Hepatocyte (in vitro differentiated cells): ENCODE measurements at regions not wholly inside any gene's neighbourhood (a gene's known extent, or its start where the extent isn't known, plus 50 kb on each side); places are given as distances from the start of the nearest gene placed in this dataset.

Source experiments
- DNase-seq: peaks from one replicate; pipeline ENCODE4 v3.0.0-alpha.2; 2016; ENCODE audit warnings: low spot score
- H2AFZ ChIP-seq: fragments of 200-600 bp; sonication (generic); 2 replicates; pipeline ENCODE4 v1.6.0; 2016; ENCODE audit warnings: antibody characterized with exemption, mild to moderate bottlenecking
- H3K27ac ChIP-seq: fragments of 200-600 bp; sonication (generic); 2 replicates; pipeline ENCODE4 v1.5.1; 2016; ENCODE audit warnings: mild to moderate bottlenecking
- H3K27me3 ChIP-seq: fragments of 200-600 bp; sonication (generic); 2 replicates; pipeline ENCODE4 v1.6.1; 2016
- H3K36me3 ChIP-seq: fragments of 200-600 bp; sonication (generic); replicated peaks from 2 replicates; pipeline ENCODE4 v1.5.1; 2016; ENCODE audit warnings: low read depth; ENCODE audit not compliant: insufficient read depth
- H3K4me1 ChIP-seq: fragments of 200-600 bp; sonication (generic); 2 replicates; pipeline ENCODE4 v1.5.1; 2016; ENCODE audit warnings: mild to moderate bottlenecking, moderate library complexity; ENCODE audit not compliant: insufficient read depth
- H3K4me2 ChIP-seq: fragments of 200-600 bp; sonication (generic); 2 replicates; pipeline ENCODE4 v1.6.0; 2016
- H3K4me3 ChIP-seq: fragments of 200-600 bp; sonication (generic); 2 replicates; pipeline ENCODE4 v1.5.1; 2016; ENCODE audit warnings: mild to moderate bottlenecking
- H3K79me2 ChIP-seq: fragments of 200-600 bp; sonication (generic); 2 replicates; pipeline ENCODE4 v1.6.0; 2017; ENCODE audit warnings: mild to moderate bottlenecking
- H3K9me2 ChIP-seq: fragments of 200-600 bp; sonication (generic); replicated peaks from 2 replicates; pipeline ENCODE4 v1.6.0; 2017; ENCODE audit warnings: mild to moderate bottlenecking; ENCODE audit not compliant: insufficient read depth
- H3K9me3 ChIP-seq: fragments of 200-600 bp; sonication (generic); 2 replicates; pipeline ENCODE4 v1.5.1; 2016; ENCODE audit warnings: low read depth, mild to moderate bottlenecking
- H4K20me1 ChIP-seq: fragments of 200-600 bp; sonication (generic); 2 replicates; pipeline ENCODE4 v1.6.0; 2016; ENCODE audit warnings: mild to moderate bottlenecking; ENCODE audit not compliant: insufficient read depth, poor library complexity, severe bottlenecking
- CTCF ChIP-seq: fragments of 200-600 bp; sonication (generic); IDR thresholded peaks from 2 replicates; pipeline ENCODE4 v1.5.1; 2016; ENCODE audit warnings: antibody characterized with exemption, mild to moderate bottlenecking; ENCODE audit not compliant: poor library complexity
- EZH2 ChIP-seq: fragments of 200-600 bp; sonication (generic); IDR thresholded peaks from 2 replicates; pipeline ENCODE4 v1.6.1; 2016; ENCODE audit warnings: antibody characterized with exemption, mild to moderate bottlenecking, borderline replicate concordance
- EZH2phosphoT487 ChIP-seq: fragments of 200-600 bp; sonication (generic); IDR thresholded peaks from one replicate; pipeline ENCODE4 v1.6.1; 2018; ENCODE audit warnings: antibody characterized with exemption, mild to moderate bottlenecking, low read depth, moderate library complexity; ENCODE audit not compliant: unreplicated experiment, severe bottlenecking
- WGBS: methylation state at CpG from one replicate; pipeline ENCODE4 v1.1.6; 2016; ENCODE audit warnings: low lambda C conversion rate; ENCODE audit errors: missing lambda C conversion rate; 5-methylcytosine and 5-hydroxymethylcytosine counted together

GRCh38 chr12:90410962-90411361, 544.0 kb downstream of the CCER1 start:
- no peaks in the 10 kb centered on the region for H3K4me1 ChIP-seq
- WGBS: 95% methylated on average over 8 of the region's 33 CpGs
- no peaks in the 10 kb centered on the region for H3K9me3 ChIP-seq
- H3K27me3 ChIP-seq: no peaks in the 10 kb centered on the region
- no peak for TF ChIP-seq EZH2phosphoT487
- TF ChIP-seq CTCF: no peak
- no peak for TF ChIP-seq EZH2
- H3K27ac ChIP-seq: no peak overlapping the region
- H4K20me1 ChIP-seq: no peaks in the 10 kb centered on the region
- H3K36me3 ChIP-seq: no peaks in the 10 kb centered on the region
- no peaks in the 10 kb centered on the region for H3K9me2 ChIP-seq
- H3K79me2 ChIP-seq: no peaks in the 10 kb centered on the region
- no peak overlapping the region for H3K4me2 ChIP-seq
- no peak overlapping the region for H3K4me3 ChIP-seq
- DNase-seq: no peak
- no peak overlapping the region for H2AFZ ChIP-seq

GRCh38 chr12:90407841-90408240, 547.1 kb downstream of the CCER1 start:
- WGBS: 62% methylated on average over 2 of the region's 2 CpGs
- Histone ChIP-seq H2AFZ (no peak overlapping the region), H3K27me3 (no peaks in the 10 kb centered on the region), H3K4me1 (no peaks in the 10 kb centered on the region), H3K4me3 (no peak overlapping the region), H4K20me1 (no peaks in the 10 kb centered on the region), H3K9me3 (no peaks in the 10 kb centered on the region), H3K79me2 (no peaks in the 10 kb centered on the region), H3K4me2 (no peak overlapping the region), H3K9me2 (no peaks in the 10 kb centered on the region), H3K27ac (no peak overlapping the region), H3K36me3 (no peaks in the 10 kb centered on the region)
- TF ChIP-seq CTCF (no peak), EZH2phosphoT487 (no peak), EZH2 (no peak)
- no peak for DNase-seq

- H3K9me3 ChIP-seq: no peaks in the 10 kb centered on the region
- no peak for DNase-seq
- no peak overlapping the region for H3K4me2 ChIP-seq
- no peaks in the 10 kb centered on the region for H3K9me2 ChIP-seq
- no peaks in the 10 kb centered on the region for H3K27me3 ChIP-seq
- no peaks in the 10 kb centered on the region for H4K20me1 ChIP-seq
- no peak for TF ChIP-seq EZH2phosphoT487
- no peak for TF ChIP-seq EZH2
- no peak for TF ChIP-seq CTCF
- no peaks in the 10 kb centered on the region for H3K36me3 ChIP-seq
- H3K4me1 ChIP-seq: no peaks in the 10 kb centered on the region
- H3K4me3 ChIP-seq: no peak overlapping the region
- H2AFZ ChIP-seq: no peak overlapping the region
- no peaks in the 10 kb centered on the region for H3K79me2 ChIP-seq
- H3K27ac ChIP-seq: no peak overlapping the region
Observed at GRCh38 chr12:90404071-90404470, 550.9 kb downstream of the CCER1 start.

GRCh38 chr12:90401185-90401584, 553.8 kb downstream of the CCER1 start:
- 95% methylated on average over 2 of the region's 2 CpGs for WGBS
- Histone ChIP-seq H3K4me1 (no peaks in the 10 kb centered on the region), H3K27me3 (no peaks in the 10 kb centered on the region), H2AFZ (no peak overlapping the region), H3K36me3 (no peaks in the 10 kb centered on the region), H4K20me1 (no peaks in the 10 kb centered on the region), H3K79me2 (no peaks in the 10 kb centered on the region), H3K9me2 (no peaks in the 10 kb centered on the region), H3K4me3 (no peak overlapping the region), H3K9me3 (peaks cover 10% of the 10 kb centered on the region), H3K27ac (no peak overlapping the region), H3K4me2 (no peak overlapping the region)
- DNase-seq: no peak
- no peak for TF ChIP-seq EZH2
- TF ChIP-seq EZH2phosphoT487: no peak
- no peak for TF ChIP-seq CTCF
